A549 (cell line): ENCODE measurements at regions not wholly inside any gene's neighbourhood (a gene's known extent, or its start where the extent isn't known, plus 50 kb on each side); places are given as distances from the start of the nearest gene placed in this dataset.

Source experiments
- ATAC-seq, 2 experiments: fragments of 200-7000 bp in 1 of 2; fragments of >200 bp in 1 of 2; cut with Nextera tagmentation in 1 of 2; cut with Tn5 transposase in 1 of 2; 3 replicates each; pipeline versions ENCODE4 v1.8.0 to v1.9.1; 2018 to 2020; ENCODE audit warnings: mild to moderate bottlenecking in 1 of 2, moderate library complexity in 1 of 2
- CTCF ChIA-PET: fragments of 300-600 bp; sonication (Branson Sonifier 250); formaldehyde crosslinking; extraction: SDS; loops from one replicate; lab custom pipeline; 2021; ENCODE audit warnings: antibody characterized with exemption, inconsistent platforms; lab: Yijun Ruan, JAX
- POLR2A ChIA-PET: fragments of 350-600 bp; formaldehyde crosslinking; extraction: SDS; loops from one replicate; lab custom pipeline; 2021; ENCODE audit warnings: antibody characterized with exemption, inconsistent platforms; lab: Yijun Ruan, JAX
- DNase-seq, 2 experiments: peaks; one replicate each; pipeline versions ENCODE4 v3.0.0 to v3.0.0-alpha.2; 2011 to 2016; ENCODE audit warnings: low read depth in 1 of 2, low spot score in 1 of 2
- FAIRE-seq: peaks from 2 replicates; lab custom pipeline; 2011; peaks lifted over from hg19 to GRCh38; lab: Jason Lieb, UNC
- H3K27ac ChIP-seq, 2 experiments: fragments of >200 bp; sonication (Bioruptor Twin); formaldehyde crosslinking; 3 replicates each; pipeline ENCODE4 v1.5.1; 2016 to 2017
- H3K4me1 ChIP-seq: fragments of >200 bp; sonication (Bioruptor Twin); formaldehyde crosslinking; 3 replicates; pipeline ENCODE4 v1.6.1; 2016
- H3K4me2 ChIP-seq: fragments of >200 bp; sonication (Bioruptor Twin); formaldehyde crosslinking; 3 replicates; pipeline ENCODE4 v1.6.1; 2016
- H3K4me3 ChIP-seq: fragments of >200 bp; sonication (Bioruptor Twin); formaldehyde crosslinking; 3 replicates; pipeline ENCODE4 v1.5.1; 2016
- H3K9me3 ChIP-seq: fragments of >200 bp; sonication (Bioruptor Twin); formaldehyde crosslinking; 3 replicates; pipeline ENCODE4 v1.6.1; 2016
- BCL3 ChIP-seq: fragments of >200 bp; sonication (Bioruptor Twin); formaldehyde crosslinking; IDR thresholded peaks from 3 replicates; pipeline ENCODE4 v1.6.1; 2016
- CEBPB ChIP-seq, 2 experiments: fragments of >200 bp in 1 of 2; sonication (Bioruptor Twin) in 1 of 2; formaldehyde crosslinking in 1 of 2; IDR thresholded peaks; 2 replicates each; pipeline ENCODE4 v1.6.1; 2012 to 2016
- E2F6 ChIP-seq: IDR thresholded peaks from 2 replicates; pipeline ENCODE4 v1.6.1; 2012; ENCODE audit warnings: low read depth, borderline replicate concordance
- EHF ChIP-seq: fragments of 250-450 bp; sonication (Bioruptor Pico); IDR thresholded peaks from 2 replicates; pipeline ENCODE4 v1.5.0; 2020; ENCODE audit warnings: mild to moderate bottlenecking
- ELK1 ChIP-seq: fragments of 150-350 bp; IDR thresholded peaks from 2 replicates; pipeline ENCODE4 v1.6.1; 2014; ENCODE audit warnings: low read depth, mild to moderate bottlenecking, low read length
- EP300 ChIP-seq, 2 experiments: fragments of >200 bp; sonication (Bioruptor Twin); formaldehyde crosslinking; IDR thresholded peaks; 2 replicates in 1 of 2; 3 replicates in 1 of 2; pipeline ENCODE4 v1.6.1; 2016 to 2017
- FOXS1 ChIP-seq: fragments of 250-450 bp; sonication (Bioruptor Pico); IDR thresholded peaks from 2 replicates; pipeline ENCODE4 v1.5.0; 2020; ENCODE audit warnings: mild to moderate bottlenecking, moderate library complexity
- HES2 ChIP-seq: fragments of >200 bp; sonication (Bioruptor Twin); formaldehyde crosslinking; IDR thresholded peaks from 2 replicates; pipeline ENCODE4 v1.6.1; 2016
- HEYL ChIP-seq: fragments of 250-450 bp; sonication (Bioruptor Pico); IDR thresholded peaks from 2 replicates; pipeline ENCODE4 v1.8.0; 2021; ENCODE audit warnings: mild to moderate bottlenecking, moderate library complexity
- HMGXB4 ChIP-seq: fragments of 250-450 bp; sonication (Bioruptor Pico); IDR thresholded peaks from 2 replicates; pipeline ENCODE4 v1.5.0; 2021; ENCODE audit warnings: mild to moderate bottlenecking, moderate library complexity, borderline replicate concordance
- JUN ChIP-seq, 2 experiments: fragments of >200 bp; sonication (Bioruptor Twin); formaldehyde crosslinking; IDR thresholded peaks; 2 replicates in 1 of 2; 3 replicates in 1 of 2; pipeline ENCODE4 v1.6.1; 2016 to 2017
- KDM1A ChIP-seq: fragments of 200-600 bp; sonication (generic); IDR thresholded peaks from 2 replicates; pipeline ENCODE4 v1.6.1; 2016; ENCODE audit warnings: low read depth, mild to moderate bottlenecking
- MAFK ChIP-seq: fragments of 450-650 bp; IDR thresholded peaks from 2 replicates; pipeline ENCODE4 v1.6.1; 2014; ENCODE audit not compliant: partially characterized antibody
- MYC ChIP-seq: IDR thresholded peaks from 2 replicates; pipeline ENCODE4 v1.6.1; 2012; ENCODE audit warnings: mild to moderate bottlenecking, inconsistent platforms, low read length, improper control_type of control experiment, borderline replicate concordance
- PBX3 ChIP-seq: IDR thresholded peaks from 2 replicates; pipeline ENCODE4 v1.6.1; 2012
- PHF8 ChIP-seq: fragments of 200-600 bp; sonication (generic); IDR thresholded peaks from 2 replicates; pipeline ENCODE4 v1.6.1; 2016; ENCODE audit warnings: low read depth, mild to moderate bottlenecking, antibody characterized with exemption, moderate library complexity, borderline replicate concordance
- POLR2A ChIP-seq: IDR thresholded peaks from 2 replicates; pipeline ENCODE4 v1.6.1; 2012; ENCODE audit warnings: mild to moderate bottlenecking, low read length
- POLR2AphosphoS2 ChIP-seq: conservative IDR thresholded peaks from 2 replicates; pipeline ENCODE4 v1.6.1; 2012; ENCODE audit warnings: low read length, improper control_type of control experiment, inconsistent platforms
- SMC3 ChIP-seq: fragments of >200 bp; sonication (Bioruptor Twin); formaldehyde crosslinking; IDR thresholded peaks from 3 replicates; pipeline ENCODE4 v1.6.1; 2018; ENCODE audit warnings: inconsistent platforms
- SREBF2 ChIP-seq: fragments of 450-650 bp; IDR thresholded peaks from 2 replicates; pipeline ENCODE4 v1.6.1; 2014; ENCODE audit warnings: mild to moderate bottlenecking, moderate library complexity
- TP53 ChIP-seq: fragments of 250-450 bp; sonication (Bioruptor Pico); IDR thresholded peaks from 2 replicates; pipeline ENCODE4 v1.5.0; 2021; ENCODE audit warnings: mild to moderate bottlenecking, moderate library complexity
- ZC3H11A ChIP-seq: fragments of 450-650 bp; IDR thresholded peaks from 2 replicates; pipeline ENCODE4 v1.6.1; 2014; ENCODE audit warnings: antibody characterized with exemption, mild to moderate bottlenecking
- ZNF302 ChIP-seq: fragments of 250-450 bp; sonication (Bioruptor Pico); IDR thresholded peaks from 2 replicates; pipeline ENCODE4 v1.9.0; 2021; ENCODE audit warnings: inconsistent platforms, mild to moderate bottlenecking, moderate library complexity
- WGBS: methylation state at CpG from one replicate; pipeline ENCODE4 v1.1.6; 2017; ENCODE audit errors: missing lambda C conversion rate; 5-methylcytosine and 5-hydroxymethylcytosine counted together

GRCh38 chr6:86471791-86472190 is 465.5 kb upstream of the HTR1E start:
- H3K27ac ChIP-seq, result no peak overlapping the region
- ChIA-PET POLR2A (no interaction called here), CTCF (interaction anchor here (1.0 kb wide), 1 partner anchor 385 kb away, joined by 4 read pairs; no protein-coding TSS in a partner anchor)

GRCh38 chr6:86459978-86460377 is 477.4 kb upstream of the HTR1E start:
- TF ChIP-seq ELK1 (no peak), E2F6 (no peak), JUN (IDR thresholded peaks at IDR 0.05) (no peak), EHF (CRISPR knock-in tag) (no peak), HMGXB4 (CRISPR knock-in tag) (no peak), CEBPB (IDR thresholded peaks at IDR 0.05) (no peak), HEYL (CRISPR knock-in tag) (no peak), ZC3H11A (no peak), POLR2A (no peak)
- TF ChIP-seq, all 56 proteins: peak for 0
- Histone ChIP-seq H3K27ac (no peak overlapping the region), H3K4me1 (no peaks in the 10 kb centered on the region), H3K9me3 (no peaks in the 10 kb centered on the region), H3K4me3 (no peak overlapping the region), H3K4me2 (no peak overlapping the region)
- ChIA-PET CTCF (no interaction called here), POLR2A (no interaction called here)
- 55% methylated on average over 4 of the region's 4 CpGs for WGBS
- DNase-seq (no peak), FAIRE-seq (no peak), ATAC-seq (no peak)

More at GRCh38 chr6:86471791-86472190, 465.5 kb upstream of the HTR1E start:
- no peak for DNase-seq
- no peak for FAIRE-seq
- Histone ChIP-seq H3K4me3 (no peak overlapping the region), H3K4me1 (no peaks in the 10 kb centered on the region), H3K4me2 (no peak overlapping the region), H3K9me3 (no peaks in the 10 kb centered on the region)
- no peak for ATAC-seq
- WGBS, result 4% methylated on average over 3 of the region's 3 CpGs
- TF ChIP-seq CEBPB (IDR thresholded peaks at IDR 0.05) (no peak), TP53 (no peak), SMC3 (no peak), SREBF2 (no peak), MYC (no peak), FOXS1 (CRISPR knock-in tag) (no peak), PBX3 (no peak)

GRCh38 chr6:86456821-86457220 is 480.5 kb upstream of the HTR1E start:
- H3K4me2 ChIP-seq, result no peak overlapping the region
- FAIRE-seq, result no peak
- no peak for TF ChIP-seq EP300 (IDR thresholded peaks at IDR 0.05)
- no peak for TF ChIP-seq MAFK
- TF ChIP-seq PHF8, result no peak
- no peak for TF ChIP-seq MYC
- no peak for TF ChIP-seq HMGXB4 (CRISPR knock-in tag)
- TF ChIP-seq POLR2AphosphoS2, result no peak
- TF ChIP-seq HES2, result no peak
- no peak for TF ChIP-seq ZNF302 (CRISPR knock-in tag)
- TF ChIP-seq HEYL (CRISPR knock-in tag), result no peak
- no peak for TF ChIP-seq EHF (CRISPR knock-in tag)
- no peak for TF ChIP-seq ZC3H11A
- no peak for TF ChIP-seq BCL3
- no peak for TF ChIP-seq KDM1A
- no peak for TF ChIP-seq JUN (IDR thresholded peaks at IDR 0.05)
- TF ChIP-seq, all 56 proteins: peak for 0
- Histone ChIP-seq H3K4me1 (no peaks in the 10 kb centered on the region), H3K4me3 (no peak overlapping the region), H3K27ac (no peak overlapping the region), H3K9me3 (no peaks in the 10 kb centered on the region)
- ChIA-PET POLR2A (no interaction called here), CTCF (no interaction called here)
- DNase-seq, result no peak
- no peak for ATAC-seq
